ENCODE measurements at regions not wholly inside any gene's neighbourhood (a gene's known extent, or its start where the extent isn't known, plus 50 kb on each side); places are given as distances from the start of the nearest gene placed in this dataset.

- TF ChIP-seq, protein P1, sequence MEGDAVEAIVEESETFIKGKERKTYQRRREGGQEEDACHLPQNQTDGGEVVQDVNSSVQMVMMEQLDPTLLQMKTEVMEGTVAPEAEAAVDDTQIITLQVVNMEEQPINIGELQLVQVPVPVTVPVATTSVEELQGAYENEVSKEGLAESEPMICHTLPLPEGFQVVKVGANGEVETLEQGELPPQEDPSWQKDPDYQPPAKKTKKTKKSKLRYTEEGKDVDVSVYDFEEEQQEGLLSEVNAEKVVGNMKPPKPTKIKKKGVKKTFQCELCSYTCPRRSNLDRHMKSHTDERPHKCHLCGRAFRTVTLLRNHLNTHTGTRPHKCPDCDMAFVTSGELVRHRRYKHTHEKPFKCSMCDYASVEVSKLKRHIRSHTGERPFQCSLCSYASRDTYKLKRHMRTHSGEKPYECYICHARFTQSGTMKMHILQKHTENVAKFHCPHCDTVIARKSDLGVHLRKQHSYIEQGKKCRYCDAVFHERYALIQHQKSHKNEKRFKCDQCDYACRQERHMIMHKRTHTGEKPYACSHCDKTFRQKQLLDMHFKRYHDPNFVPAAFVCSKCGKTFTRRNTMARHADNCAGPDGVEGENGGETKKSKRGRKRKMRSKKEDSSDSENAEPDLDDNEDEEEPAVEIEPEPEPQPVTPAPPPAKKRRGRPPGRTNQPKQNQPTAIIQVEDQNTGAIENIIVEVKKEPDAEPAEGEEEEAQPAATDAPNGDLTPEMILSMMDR (IDR thresholded peaks at IDR 0.05; ENCODE audit: extremely low read depth, insufficient read depth, missing control alignments) = no peak
- in situ Hi-C loops (cut with MboI; ENCODE audit: low pct_unique_long_range_greater_than_20kb, low sequenced_read_pairs, unreplicated experiment) = no loop called here
- no peak for DNase-seq (ENCODE audit: low spot score)
Observed at GRCh38 chr6:14353798-14354197, 236.2 kb downstream of the CD83 start.

- TF ChIP-seq, protein P1 (IDR thresholded peaks at IDR 0.05; ENCODE audit: extremely low read depth, insufficient read depth, missing control alignments) = no peak
- in situ Hi-C loops (cut with MboI; ENCODE audit: low pct_unique_long_range_greater_than_20kb, low sequenced_read_pairs, unreplicated experiment) = no loop called here
- DNase-seq (ENCODE audit: low spot score) = no peak
Observed at GRCh38 chr6:14354919-14355572, 237.5 kb downstream of the CD83 start.

DNA sequence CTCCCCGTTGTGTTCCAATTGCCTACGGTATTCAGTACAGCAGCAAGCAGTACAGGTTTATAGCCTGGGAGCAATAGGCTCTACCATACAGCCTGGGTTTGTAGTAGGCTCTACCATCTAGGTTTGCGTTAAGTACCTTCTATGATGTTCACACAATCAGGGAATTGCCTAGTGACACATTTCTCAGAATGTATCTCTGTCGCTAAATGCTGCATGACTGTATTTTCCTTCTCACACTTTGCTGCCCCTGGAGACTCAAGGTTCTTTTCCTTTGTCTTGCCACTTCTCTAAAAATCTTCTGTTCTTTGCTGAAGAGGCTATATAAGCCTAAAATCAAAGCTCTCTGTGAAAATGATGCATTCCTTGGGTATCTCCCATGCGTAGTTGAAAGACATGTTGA is 241.9 kb downstream of the CD83 start:
- TF ChIP-seq, protein P1 (IDR thresholded peaks at IDR 0.05; ENCODE audit: extremely low read depth, insufficient read depth, missing control alignments) = no peak
- in situ Hi-C loops (cut with MboI; ENCODE audit: low pct_unique_long_range_greater_than_20kb, low sequenced_read_pairs, unreplicated experiment) = no loop called here

GRCh38 chr6:14360565-14360964 is 243.0 kb downstream of the CD83 start:
- TF ChIP-seq, protein P1 (IDR thresholded peaks at IDR 0.05; ENCODE audit: extremely low read depth, insufficient read depth, missing control alignments) = no peak
- in situ Hi-C loops (cut with MboI; ENCODE audit: low pct_unique_long_range_greater_than_20kb, low sequenced_read_pairs, unreplicated experiment) = no loop called here

More for the DNA sequence above, 241.9 kb downstream of the CD83 start:
- no peak for DNase-seq (ENCODE audit: low spot score)

DNA sequence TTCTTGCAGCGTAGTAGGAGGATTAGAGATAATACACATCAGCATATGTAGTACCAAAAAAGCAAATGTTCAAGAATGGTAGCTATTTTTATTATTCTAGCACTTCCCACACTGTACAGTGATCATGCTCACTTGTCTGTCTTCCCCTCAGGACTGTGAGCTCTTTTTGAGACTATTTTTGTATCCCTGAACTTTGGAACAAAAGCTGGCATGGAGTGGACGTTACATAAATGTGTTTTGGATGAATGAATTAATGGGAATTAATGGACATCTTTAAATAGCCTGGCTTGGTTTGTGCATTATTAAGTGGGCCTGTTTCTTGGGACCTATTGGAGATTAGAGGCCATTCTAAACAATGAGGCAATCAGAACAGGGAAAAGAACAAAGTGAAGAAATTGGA is 243.7 kb downstream of the CD83 start:
- DNase-seq (ENCODE audit: low spot score) = no peak
- in situ Hi-C loops (cut with MboI; ENCODE audit: low pct_unique_long_range_greater_than_20kb, low sequenced_read_pairs, unreplicated experiment) = no loop called here
- TF ChIP-seq, protein P1 (IDR thresholded peaks at IDR 0.05; ENCODE audit: extremely low read depth, insufficient read depth, missing control alignments) = no peak

More at GRCh38 chr6:14360565-14360964, 243.0 kb downstream of the CD83 start:
- DNase-seq (ENCODE audit: low spot score) = no peak

DNA sequence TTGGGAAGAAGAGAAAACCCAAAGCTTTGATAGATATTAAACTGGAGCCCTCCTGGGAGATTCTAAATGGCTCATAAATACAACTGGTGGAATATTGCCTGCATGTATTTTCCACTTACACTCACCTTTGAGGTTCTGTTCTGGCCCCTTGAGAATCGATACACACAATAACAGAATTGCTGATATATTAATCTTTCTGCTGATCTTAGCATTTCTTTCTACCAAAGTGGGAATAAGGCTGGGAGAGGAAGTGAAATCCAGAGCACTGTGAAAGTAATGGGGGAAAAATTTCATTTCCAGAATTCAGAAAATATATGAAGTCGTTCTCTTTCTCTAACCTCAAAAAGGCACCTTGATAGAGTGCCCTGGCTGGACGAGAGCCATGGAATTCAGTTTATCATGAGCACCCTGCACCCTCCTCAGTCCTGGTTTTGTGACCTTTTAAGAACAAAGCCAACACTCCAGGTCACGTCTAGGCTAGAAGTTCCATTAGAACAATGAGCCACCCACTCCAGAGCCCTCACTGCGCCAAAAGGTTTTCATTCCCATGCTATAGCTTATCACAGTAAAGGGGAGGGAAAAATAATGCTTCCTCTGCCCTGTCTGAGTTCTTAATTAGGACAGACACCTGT is 244.5 kb downstream of the CD83 start:
- TF ChIP-seq, protein P1 (IDR thresholded peaks at IDR 0.05; ENCODE audit: extremely low read depth, insufficient read depth, missing control alignments) = no peak
- in situ Hi-C loops (cut with MboI; ENCODE audit: low pct_unique_long_range_greater_than_20kb, low sequenced_read_pairs, unreplicated experiment) = no loop called here
- no peak for DNase-seq (ENCODE audit: low spot score)

Data from GM13977 (cell line).